Fibroblast of skin of back (primary cell): ENCODE measurements at regions not wholly inside any gene's neighbourhood (a gene's known extent, or its start where the extent isn't known, plus 50 kb on each side); places are given as distances from the start of the nearest gene placed in this dataset.

Experiments
- DNase-seq: peaks from one replicate; pipeline ENCODE4 v3.0.0-alpha.2; 2013

GRCh38 chr3:104711406-104711805 is 655.3 kb upstream of the ALCAM start:
- no peak for DNase-seq

- no peak for DNase-seq
These were observed 650.7 kb upstream of the ALCAM start for GRCh38 chr3:104715972-104716371.

GRCh38 chr3:104717828-104718196 is 648.9 kb upstream of the ALCAM start:
- DNase-seq, result peak; percentile 43

GRCh38 chr3:104723000-104723399 is 643.7 kb upstream of the ALCAM start:
- DNase-seq, result no peak

- DNase-seq, result no peak
These were observed 635.6 kb upstream of the ALCAM start for GRCh38 chr3:104731074-104731473.

- DNase-seq, result no peak
These were observed 632.1 kb upstream of the ALCAM start for GRCh38 chr3:104734627-104735026.

GRCh38 chr3:104735691-104736090 is 631.0 kb upstream of the ALCAM start:
- peak; percentile 7 for DNase-seq

GRCh38 chr3:104738271-104738670 is 628.4 kb upstream of the ALCAM start:
- peak; percentile 32 for DNase-seq

GRCh38 chr3:104740874-104741379 is 625.8 kb upstream of the ALCAM start:
- DNase-seq, result no peak

- no peak for DNase-seq
These were observed 624.7 kb upstream of the ALCAM start for GRCh38 chr3:104742044-104742443.

GRCh38 chr3:104745313-104745712 is 621.4 kb upstream of the ALCAM start:
- no peak for DNase-seq

GRCh38 chr3:104746056-104746455 is 620.7 kb upstream of the ALCAM start:
- DNase-seq, result peak; percentile 27

- DNase-seq, result peak; percentile 23
These were observed 616.1 kb upstream of the ALCAM start for GRCh38 chr3:104750581-104750980.

GRCh38 chr3:104755791-104756190 is 610.9 kb upstream of the ALCAM start:
- DNase-seq, result no peak

GRCh38 chr3:104763007-104763406 is 603.7 kb upstream of the ALCAM start:
- peak; percentile 90 for DNase-seq

GRCh38 chr3:104764496-104764895 is 602.2 kb upstream of the ALCAM start:
- no peak for DNase-seq

- peak; percentile 58 for DNase-seq
These were observed 597.8 kb upstream of the ALCAM start for GRCh38 chr3:104768886-104769285.

GRCh38 chr3:104779324-104779723 is 587.4 kb upstream of the ALCAM start:
- DNase-seq, result no peak

GRCh38 chr3:104781112-104781511 is 585.6 kb upstream of the ALCAM start:
- DNase-seq, result no peak

GRCh38 chr3:104785947-104786346 is 580.8 kb upstream of the ALCAM start:
- DNase-seq, result peak; percentile 33

GRCh38 chr3:104787306-104787705 is 579.4 kb upstream of the ALCAM start:
- no peak for DNase-seq

- no peak for DNase-seq
These were observed 577.9 kb upstream of the ALCAM start for GRCh38 chr3:104788807-104789206.

GRCh38 chr3:104791331-104791730 is 575.4 kb upstream of the ALCAM start:
- DNase-seq, result no peak

GRCh38 chr3:104796556-104796955 is 570.2 kb upstream of the ALCAM start:
- no peak for DNase-seq

GRCh38 chr3:104805042-104805441 is 561.7 kb upstream of the ALCAM start:
- DNase-seq, result no peak

- no peak for DNase-seq
These were observed 561.2 kb upstream of the ALCAM start for GRCh38 chr3:104805508-104805907.
